RWPE2 (cell line): ENCODE measurements at regions not wholly inside any gene's neighbourhood (a gene's known extent, or its start where the extent isn't known, plus 50 kb on each side); places are given as distances from the start of the nearest gene placed in this dataset.

ENCODE experiments used
- ATAC-seq: fragments of 200-7000 bp; cut with Tn5 transposase; 3 replicates; pipeline ENCODE4 v1.9.1; 2021; ENCODE audit warnings: low read depth
- DNase-seq: peaks from one replicate; pipeline ENCODE4 v3.0.0-alpha.2; 2020; ENCODE audit warnings: low spot score
- H3K27ac ChIP-seq: fragments of 450-650 bp; 2 replicates; pipeline ENCODE4 v1.5.1; 2017; ENCODE audit warnings: mild to moderate bottlenecking; ENCODE audit not compliant: poor library complexity, severe bottlenecking
- H3K27me3 ChIP-seq: fragments of 250-450 bp; sonication (Bioruptor Pico); 2 replicates; pipeline ENCODE4 v1.5.1; 2021; ENCODE audit warnings: mild to moderate bottlenecking, moderate library complexity; ENCODE audit not compliant: insufficient read depth, poor library complexity, severe bottlenecking
- H3K36me3 ChIP-seq: fragments of 250-450 bp; sonication (Bioruptor Pico); 2 replicates; pipeline ENCODE4 v1.5.1; 2020; ENCODE audit warnings: low read depth, mild to moderate bottlenecking, moderate library complexity
- H3K4me1 ChIP-seq: fragments of 250-450 bp; sonication (Bioruptor Pico); 2 replicates; pipeline ENCODE4 v1.5.1; 2021; ENCODE audit warnings: mild to moderate bottlenecking, moderate library complexity; ENCODE audit not compliant: insufficient read depth, poor library complexity, severe bottlenecking
- H3K4me3 ChIP-seq: fragments of 250-450 bp; sonication (Bioruptor Pico); 2 replicates; pipeline ENCODE4 v1.5.1; 2021; ENCODE audit warnings: mild to moderate bottlenecking, moderate library complexity; ENCODE audit not compliant: severe bottlenecking
- H3K9me3 ChIP-seq: fragments of 250-450 bp; sonication (Bioruptor Pico); 2 replicates; pipeline ENCODE4 v1.5.1; 2021; ENCODE audit warnings: mild to moderate bottlenecking, moderate library complexity; ENCODE audit not compliant: severe bottlenecking
- TF ChIP-seq, protein P1 (sequence below): fragments of 450-650 bp; IDR thresholded peaks from one replicate; pipeline ENCODE4 v1.5.1; 2017; ENCODE audit warnings: mild to moderate bottlenecking, moderate library complexity; ENCODE audit not compliant: poor library complexity, severe bottlenecking

DNA sequence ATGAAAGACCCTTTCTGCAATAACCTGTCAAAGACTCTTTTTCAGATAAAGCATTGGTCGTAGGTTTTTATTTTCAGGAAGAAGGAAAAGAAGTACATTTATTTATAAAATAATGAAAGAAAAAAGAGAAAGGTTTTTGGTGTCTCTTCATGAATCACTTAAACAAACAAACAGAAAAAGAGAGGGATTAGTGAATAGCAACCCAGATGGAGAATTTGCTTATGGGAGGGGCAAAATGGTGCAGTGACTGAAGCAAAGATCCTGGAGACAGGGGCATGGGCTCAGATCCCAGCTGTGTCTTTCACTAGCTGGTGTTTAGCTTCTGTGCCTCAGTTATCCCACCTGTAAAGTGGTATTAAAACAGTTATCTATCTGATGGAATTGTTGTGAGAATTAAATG lies 78.6 kb upstream of the PFN2 start:
- Histone ChIP-seq H3K4me3 (no peak overlapping the region), H3K27me3 (no peaks in the 10 kb centered on the region), H3K27ac (no peak overlapping the region), H3K36me3 (no peaks in the 10 kb centered on the region), H3K4me1 (peaks cover 7% of the 10 kb centered on the region), H3K9me3 (peaks cover under 1% of the 10 kb centered on the region)
- DNase-seq, result no peak
- TF ChIP-seq, protein P1, sequence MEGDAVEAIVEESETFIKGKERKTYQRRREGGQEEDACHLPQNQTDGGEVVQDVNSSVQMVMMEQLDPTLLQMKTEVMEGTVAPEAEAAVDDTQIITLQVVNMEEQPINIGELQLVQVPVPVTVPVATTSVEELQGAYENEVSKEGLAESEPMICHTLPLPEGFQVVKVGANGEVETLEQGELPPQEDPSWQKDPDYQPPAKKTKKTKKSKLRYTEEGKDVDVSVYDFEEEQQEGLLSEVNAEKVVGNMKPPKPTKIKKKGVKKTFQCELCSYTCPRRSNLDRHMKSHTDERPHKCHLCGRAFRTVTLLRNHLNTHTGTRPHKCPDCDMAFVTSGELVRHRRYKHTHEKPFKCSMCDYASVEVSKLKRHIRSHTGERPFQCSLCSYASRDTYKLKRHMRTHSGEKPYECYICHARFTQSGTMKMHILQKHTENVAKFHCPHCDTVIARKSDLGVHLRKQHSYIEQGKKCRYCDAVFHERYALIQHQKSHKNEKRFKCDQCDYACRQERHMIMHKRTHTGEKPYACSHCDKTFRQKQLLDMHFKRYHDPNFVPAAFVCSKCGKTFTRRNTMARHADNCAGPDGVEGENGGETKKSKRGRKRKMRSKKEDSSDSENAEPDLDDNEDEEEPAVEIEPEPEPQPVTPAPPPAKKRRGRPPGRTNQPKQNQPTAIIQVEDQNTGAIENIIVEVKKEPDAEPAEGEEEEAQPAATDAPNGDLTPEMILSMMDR, result no peak
- ATAC-seq, result no peak

DNA sequence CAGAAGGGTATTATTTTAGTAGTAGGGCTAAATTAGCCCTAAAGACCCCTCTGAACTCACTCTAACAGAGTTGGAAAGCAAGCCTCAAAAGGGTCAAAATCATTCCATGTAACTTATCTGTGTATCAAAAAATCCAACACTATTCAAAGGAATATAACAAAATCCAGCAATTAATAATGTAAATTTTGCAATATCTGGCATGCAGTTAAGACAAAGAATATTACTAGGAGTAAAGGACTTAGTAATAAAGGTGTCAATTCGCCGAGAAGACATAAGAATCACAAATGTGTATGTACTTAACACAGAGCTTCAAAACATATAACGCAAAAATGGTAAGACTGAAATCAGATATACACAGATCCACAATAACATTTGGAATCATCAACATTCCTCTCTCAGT lies 71.2 kb upstream of the PFN2 start:
- ATAC-seq (no peak), DNase-seq (no peak)
- Histone ChIP-seq H3K4me3 (no peak overlapping the region), H3K4me1 (peaks cover 4% of the 10 kb centered on the region), H3K9me3 (peaks cover 5% of the 10 kb centered on the region), H3K36me3 (no peaks in the 10 kb centered on the region), H3K27ac (no peak overlapping the region), H3K27me3 (no peaks in the 10 kb centered on the region)
- TF ChIP-seq, protein P1, result no peak

DNA sequence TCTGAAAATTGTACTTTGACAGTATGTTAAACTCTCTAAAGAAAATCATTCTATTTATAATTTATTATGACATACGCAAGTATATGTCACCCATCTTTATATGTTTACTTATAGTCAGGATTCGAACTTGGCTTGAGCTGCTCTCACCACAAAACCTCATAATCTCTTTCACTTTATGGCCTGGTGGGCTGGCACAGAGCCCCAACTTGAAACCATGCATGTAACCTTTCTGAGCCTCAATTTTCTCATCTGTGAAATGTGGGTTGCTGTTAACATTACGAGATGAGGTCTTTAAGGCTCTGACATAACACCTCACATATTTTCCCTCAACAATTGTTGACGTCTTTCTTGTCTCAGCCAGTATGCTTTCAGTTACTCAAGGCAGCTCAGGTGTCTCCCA lies 69.4 kb upstream of the PFN2 start:
- no peak overlapping the region for H3K27ac ChIP-seq
- H3K4me3 ChIP-seq, result no peak overlapping the region
- no peaks in the 10 kb centered on the region for H3K4me1 ChIP-seq
- TF ChIP-seq, protein P1, result no peak
- DNase-seq (no peak), ATAC-seq (no peak)
- H3K36me3 ChIP-seq, result no peaks in the 10 kb centered on the region
- H3K27me3 ChIP-seq, result no peaks in the 10 kb centered on the region
- H3K9me3 ChIP-seq, result peaks cover 5% of the 10 kb centered on the region

DNA sequence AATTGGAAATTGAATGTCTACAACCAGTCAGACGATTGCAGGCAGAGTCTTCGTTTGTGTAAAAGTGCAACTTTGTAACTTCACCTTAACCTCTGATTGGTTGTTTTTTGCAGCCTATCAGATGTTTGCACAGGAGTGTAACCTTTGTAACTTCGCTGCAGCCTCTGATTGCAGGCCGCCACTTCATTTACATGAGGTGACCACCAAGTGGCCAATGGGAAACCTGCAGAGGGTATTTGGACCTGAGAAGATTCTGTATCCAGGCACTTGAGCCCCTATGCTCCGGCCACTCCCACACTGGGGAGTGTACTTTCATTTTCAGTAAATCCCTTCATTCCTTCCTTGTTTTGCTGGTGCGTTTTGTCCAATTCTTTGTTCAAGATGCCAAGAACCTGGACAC lies 68.1 kb upstream of the PFN2 start:
- H3K36me3 ChIP-seq, result no peaks in the 10 kb centered on the region
- DNase-seq (no peak), ATAC-seq (no peak)
- H3K27ac ChIP-seq, result no peak overlapping the region
- no peak overlapping the region for H3K4me3 ChIP-seq
- H3K9me3 ChIP-seq, result peaks cover 3% of the 10 kb centered on the region
- TF ChIP-seq, protein P1, result no peak
- no peaks in the 10 kb centered on the region for H3K27me3 ChIP-seq
- no peaks in the 10 kb centered on the region for H3K4me1 ChIP-seq

DNA sequence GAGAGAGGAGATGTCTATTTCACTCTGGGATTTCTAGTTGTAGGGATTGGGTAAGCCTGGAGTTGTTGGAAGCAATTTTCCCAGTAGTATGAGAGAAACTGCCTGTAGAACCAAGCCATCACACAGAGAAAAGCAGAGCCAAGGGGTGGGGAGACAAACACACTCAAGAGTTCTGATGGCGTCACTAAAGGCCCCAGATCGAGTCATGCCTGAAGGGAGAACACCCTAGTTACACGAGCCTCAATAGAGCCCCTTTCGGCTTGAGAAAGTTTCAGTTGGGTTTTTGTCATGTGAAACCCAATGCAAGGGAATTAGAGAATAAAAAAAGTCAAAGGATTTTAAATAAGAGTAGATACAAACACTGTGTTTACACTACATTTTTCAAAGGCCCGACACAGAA lies 66.1 kb upstream of the PFN2 start:
- ATAC-seq (no peak), DNase-seq (no peak)
- no peaks in the 10 kb centered on the region for H3K36me3 ChIP-seq
- TF ChIP-seq, protein P1, result no peak
- no peak overlapping the region for H3K4me3 ChIP-seq
- H3K9me3 ChIP-seq, result peaks cover under 1% of the 10 kb centered on the region
- H3K27me3 ChIP-seq, result no peaks in the 10 kb centered on the region
- H3K4me1 ChIP-seq, result no peaks in the 10 kb centered on the region
- no peak overlapping the region for H3K27ac ChIP-seq
